ENCODE measurements at regions not wholly inside any gene's neighbourhood (a gene's known extent, or its start where the extent isn't known, plus 50 kb on each side); places are given as distances from the start of the nearest gene placed in this dataset.

DNA sequence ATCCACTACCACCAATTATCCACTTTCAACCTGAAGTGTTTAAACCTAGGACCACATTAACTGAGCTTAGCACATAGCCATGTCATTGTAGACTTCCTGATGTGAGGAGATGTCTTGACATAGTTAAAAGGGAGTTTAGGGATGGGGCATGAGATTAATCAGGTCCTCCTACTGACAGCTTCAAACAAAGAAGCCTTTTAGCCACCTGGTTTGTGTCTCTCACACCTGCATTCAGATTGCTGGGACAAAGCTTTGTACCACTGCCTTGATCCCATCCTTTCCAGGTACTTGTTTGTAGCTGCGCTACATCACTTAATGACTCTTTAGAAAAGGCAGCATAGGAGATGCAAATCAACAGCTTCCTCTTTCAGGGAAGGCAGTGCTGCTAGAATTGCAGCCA is 340.7 kb upstream of the DDHD1 start:
- Mint-ChIP-seq H3K27ac (no peak overlapping the region), H3K27me3 (ENCODE audit: low read depth) (peaks cover 3% of the 10 kb centered on the region), H3K36me3 (ENCODE audit: low read depth) (no peaks in the 10 kb centered on the region), H3K9me3 (peaks cover 2% of the 10 kb centered on the region), H3K4me3 (no peak overlapping the region), H3K4me1 (ENCODE audit: low read depth) (no peaks in the 10 kb centered on the region)
- CTCF ChIA-PET, result no interaction called here
- intact Hi-C loops (cut with micrococcal nuclease), result no loop called here
- DNase-seq, result no peak

DNA sequence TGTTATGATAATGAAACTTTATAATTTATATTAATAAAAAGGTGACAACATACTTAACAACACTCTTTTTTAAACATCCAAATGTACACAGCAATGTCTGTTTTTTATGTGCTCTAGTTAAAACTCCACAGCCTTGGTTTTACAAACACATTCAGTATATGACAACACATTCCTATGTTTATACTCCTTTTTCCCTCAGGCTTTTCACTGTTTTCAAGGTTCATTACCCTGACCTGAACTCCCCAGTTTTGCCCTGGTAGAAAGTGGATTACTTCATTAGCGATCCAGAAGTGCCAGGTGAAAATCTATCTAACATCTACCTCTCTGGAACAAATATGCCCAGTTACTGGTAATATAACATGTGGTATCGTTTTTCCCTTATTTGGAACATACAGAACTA is 340.2 kb upstream of the DDHD1 start:
- Mint-ChIP-seq H3K27ac (no peak overlapping the region), H3K27me3 (ENCODE audit: low read depth) (no peaks in the 10 kb centered on the region), H3K4me1 (ENCODE audit: low read depth) (no peaks in the 10 kb centered on the region), H3K9me3 (no peaks in the 10 kb centered on the region), H3K4me3 (no peak overlapping the region), H3K36me3 (ENCODE audit: low read depth) (no peaks in the 10 kb centered on the region)
- no peak for DNase-seq
- intact Hi-C loops (cut with micrococcal nuclease), result no loop called here
- CTCF ChIA-PET, result no interaction called here

DNA sequence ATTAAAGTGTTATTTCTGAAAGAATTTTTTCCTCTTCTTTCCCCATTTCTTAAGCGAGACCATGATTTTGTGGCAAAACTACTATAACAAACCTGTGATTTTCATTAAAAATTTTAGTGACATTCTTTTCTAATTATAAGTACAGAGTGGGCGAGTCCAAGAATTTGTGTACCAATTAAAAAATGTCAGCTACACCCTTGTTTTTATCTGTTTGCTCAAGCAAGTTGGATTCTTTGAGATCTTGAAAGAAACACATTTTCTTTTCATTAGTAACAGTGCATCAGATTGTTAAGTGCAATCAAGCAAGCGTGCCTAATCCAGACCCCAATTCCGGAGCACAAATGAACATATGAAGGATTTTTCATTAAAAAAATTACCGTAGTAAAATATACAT is 338.8 kb upstream of the DDHD1 start:
- no peaks in the 10 kb centered on the region for H3K9me3 Mint-ChIP-seq
- H3K27ac Mint-ChIP-seq, result no peak overlapping the region
- CTCF ChIA-PET, result no interaction called here
- no peak overlapping the region for H3K4me3 Mint-ChIP-seq
- intact Hi-C loops (cut with micrococcal nuclease), result no loop called here
- H3K27me3 Mint-ChIP-seq (ENCODE audit: low read depth), result no peaks in the 10 kb centered on the region
- H3K36me3 Mint-ChIP-seq (ENCODE audit: low read depth), result no peaks in the 10 kb centered on the region
- no peak for DNase-seq
- no peaks in the 10 kb centered on the region for H3K4me1 Mint-ChIP-seq (ENCODE audit: low read depth)

DNA sequence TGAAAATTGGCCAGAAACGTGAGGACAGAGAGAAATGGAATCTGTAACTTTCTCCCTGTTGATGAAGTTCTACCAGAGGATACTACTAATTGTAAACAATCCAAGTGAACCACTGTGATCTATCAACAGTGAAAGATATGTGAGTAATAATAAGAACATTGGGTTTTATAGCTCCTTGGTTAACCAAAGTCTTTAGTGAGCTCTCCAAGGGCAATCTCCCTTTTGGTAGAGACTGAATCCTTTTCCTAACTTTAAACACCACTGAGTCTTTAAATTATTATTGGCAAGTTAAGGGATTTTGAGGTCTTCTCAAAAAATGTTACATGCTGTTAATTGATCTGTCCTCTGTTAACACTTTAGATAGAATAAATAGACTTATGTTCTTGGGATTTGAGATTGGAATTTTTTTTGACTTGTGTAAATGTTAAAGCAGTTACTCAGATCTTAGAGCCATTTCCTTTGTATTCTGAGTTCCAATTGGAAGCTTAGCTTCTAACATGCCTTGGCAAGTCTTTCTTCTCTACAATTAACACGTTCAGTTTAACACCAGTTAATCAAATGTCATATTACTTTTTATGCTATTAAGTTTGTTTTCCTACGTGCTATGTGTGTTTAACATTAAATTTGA is 338.2 kb upstream of the DDHD1 start:
- Mint-ChIP-seq H3K9me3 (no peaks in the 10 kb centered on the region), H3K36me3 (ENCODE audit: low read depth) (no peaks in the 10 kb centered on the region), H3K4me3 (no peak overlapping the region), H3K27ac (no peak overlapping the region), H3K27me3 (ENCODE audit: low read depth) (no peaks in the 10 kb centered on the region), H3K4me1 (ENCODE audit: low read depth) (no peaks in the 10 kb centered on the region)
- no peak for DNase-seq
- CTCF ChIA-PET, result no interaction called here
- intact Hi-C loops (cut with micrococcal nuclease), result no loop called here

DNA sequence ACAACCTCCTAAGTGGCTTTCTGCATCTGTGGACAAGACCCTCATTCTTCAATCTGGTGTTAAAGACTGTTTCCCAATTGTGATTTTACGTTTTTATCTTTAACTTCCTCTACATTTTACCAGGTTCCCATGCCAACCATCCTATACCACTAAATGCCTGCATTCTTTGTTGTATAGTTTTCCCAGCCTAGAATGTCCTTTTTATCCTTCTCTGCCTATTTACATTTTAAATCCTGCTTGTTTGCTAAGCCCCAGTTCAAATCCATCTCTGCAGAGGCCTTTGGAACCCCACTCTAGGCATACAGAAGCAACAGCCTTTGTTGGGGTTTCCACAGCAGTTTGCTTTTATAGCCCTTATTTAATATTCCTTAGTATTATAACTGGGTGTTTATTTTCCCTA is 325.1 kb upstream of the DDHD1 start:
- Mint-ChIP-seq H3K4me1 (ENCODE audit: low read depth) (no peaks in the 10 kb centered on the region), H3K36me3 (ENCODE audit: low read depth) (peaks cover 2% of the 10 kb centered on the region), H3K9me3 (peaks cover 8% of the 10 kb centered on the region), H3K27ac (no peak overlapping the region), H3K4me3 (no peak overlapping the region), H3K27me3 (ENCODE audit: low read depth) (no peaks in the 10 kb centered on the region)
- CTCF ChIA-PET, result no interaction called here
- DNase-seq, result no peak
- intact Hi-C loops (cut with micrococcal nuclease), result no loop called here

DNA sequence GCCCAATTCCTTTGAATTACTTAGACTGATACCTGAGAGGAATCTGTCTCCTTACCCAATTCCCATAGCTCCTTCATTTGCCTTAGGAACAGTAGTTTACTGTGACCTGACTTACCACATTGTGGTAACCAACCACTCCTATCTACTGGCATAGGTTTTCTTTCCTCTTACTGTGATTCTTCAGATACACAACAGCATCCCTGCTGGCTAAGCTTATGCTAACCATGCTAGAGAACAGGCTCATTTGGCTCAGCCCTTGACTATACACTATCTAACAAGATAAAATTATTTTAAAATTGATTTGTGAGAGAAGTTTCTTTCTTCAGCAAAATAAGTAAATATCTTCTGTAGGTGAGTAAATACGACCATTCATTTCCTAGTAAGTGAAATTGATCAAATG is 320.4 kb upstream of the DDHD1 start:
- H3K36me3 Mint-ChIP-seq (ENCODE audit: low read depth), result no peaks in the 10 kb centered on the region
- H3K4me1 Mint-ChIP-seq (ENCODE audit: low read depth), result no peaks in the 10 kb centered on the region
- no peak overlapping the region for H3K27ac Mint-ChIP-seq
- no peaks in the 10 kb centered on the region for H3K9me3 Mint-ChIP-seq
- intact Hi-C loops (cut with micrococcal nuclease), result no loop called here
- H3K4me3 Mint-ChIP-seq, result no peak overlapping the region
- DNase-seq, result no peak
- peaks cover 4% of the 10 kb centered on the region for H3K27me3 Mint-ChIP-seq (ENCODE audit: low read depth)
- CTCF ChIA-PET, result no interaction called here

DNA sequence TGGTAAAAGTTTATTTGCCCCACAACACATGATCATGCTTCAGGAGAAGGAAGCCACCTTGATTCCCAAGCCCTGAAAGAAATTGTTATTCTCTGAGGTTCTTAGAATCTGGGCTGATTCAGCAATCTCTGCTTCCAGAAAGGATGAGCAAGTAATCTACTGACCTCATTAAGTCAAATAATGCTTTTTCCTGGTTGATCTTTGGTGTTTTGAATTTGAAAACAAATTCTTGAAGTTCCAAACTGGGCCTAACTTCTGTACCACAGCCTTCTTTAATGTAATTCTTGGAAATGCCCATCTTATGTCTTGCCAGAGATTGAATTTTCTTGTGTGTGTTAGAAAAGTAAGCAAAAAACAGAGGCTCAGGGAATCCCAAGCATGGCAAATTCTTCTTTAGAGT is 319.2 kb upstream of the DDHD1 start:
- intact Hi-C loops (cut with micrococcal nuclease), result no loop called here
- no peak overlapping the region for H3K27ac Mint-ChIP-seq
- H3K9me3 Mint-ChIP-seq, result no peaks in the 10 kb centered on the region
- H3K36me3 Mint-ChIP-seq (ENCODE audit: low read depth), result no peaks in the 10 kb centered on the region
- no peak for DNase-seq
- H3K4me1 Mint-ChIP-seq (ENCODE audit: low read depth), result no peaks in the 10 kb centered on the region
- H3K27me3 Mint-ChIP-seq (ENCODE audit: low read depth), result peaks cover 4% of the 10 kb centered on the region
- no peak overlapping the region for H3K4me3 Mint-ChIP-seq
- CTCF ChIA-PET, result no interaction called here

DNA sequence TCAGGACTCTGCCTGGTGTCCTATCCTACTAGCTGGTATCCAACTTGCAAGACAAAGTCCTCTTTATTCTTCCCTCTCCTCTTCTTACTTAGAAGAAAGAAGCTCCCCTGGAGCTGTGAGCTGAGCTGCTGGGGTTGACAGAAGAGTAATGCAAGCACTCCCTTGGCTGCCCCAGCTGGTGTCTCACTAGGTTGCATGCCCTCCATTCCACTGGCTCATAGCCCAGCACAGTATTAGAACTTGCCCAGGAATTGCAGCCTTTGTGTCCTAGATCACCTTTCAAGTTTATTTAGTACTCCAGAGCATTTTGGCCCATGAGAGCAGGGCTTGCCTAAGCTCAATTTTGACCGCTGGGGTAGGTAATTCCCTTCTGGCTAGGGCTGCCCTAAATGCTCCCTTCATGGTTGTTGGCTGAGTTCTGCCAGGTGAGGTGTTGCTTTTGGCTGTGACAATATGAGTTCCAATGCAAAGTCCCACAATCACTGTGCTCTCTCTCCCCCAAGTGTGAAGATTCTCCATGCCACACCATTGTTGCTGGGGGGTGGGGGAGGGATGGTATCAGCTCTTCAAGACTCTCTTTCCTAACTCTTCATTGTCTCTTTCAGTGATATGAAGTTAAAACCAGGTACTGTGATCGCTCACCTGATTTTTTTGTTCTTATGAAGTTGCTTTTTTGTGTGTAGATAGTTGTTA is 317.4 kb upstream of the DDHD1 start:
- CTCF ChIA-PET, result no interaction called here
- Mint-ChIP-seq H3K4me3 (no peak overlapping the region), H3K27me3 (ENCODE audit: low read depth) (peaks cover 4% of the 10 kb centered on the region), H3K4me1 (ENCODE audit: low read depth) (no peaks in the 10 kb centered on the region), H3K27ac (no peak overlapping the region), H3K9me3 (no peaks in the 10 kb centered on the region), H3K36me3 (ENCODE audit: low read depth) (no peaks in the 10 kb centered on the region)
- DNase-seq, result no peak
- intact Hi-C loops (cut with micrococcal nuclease), result no loop called here

DNA sequence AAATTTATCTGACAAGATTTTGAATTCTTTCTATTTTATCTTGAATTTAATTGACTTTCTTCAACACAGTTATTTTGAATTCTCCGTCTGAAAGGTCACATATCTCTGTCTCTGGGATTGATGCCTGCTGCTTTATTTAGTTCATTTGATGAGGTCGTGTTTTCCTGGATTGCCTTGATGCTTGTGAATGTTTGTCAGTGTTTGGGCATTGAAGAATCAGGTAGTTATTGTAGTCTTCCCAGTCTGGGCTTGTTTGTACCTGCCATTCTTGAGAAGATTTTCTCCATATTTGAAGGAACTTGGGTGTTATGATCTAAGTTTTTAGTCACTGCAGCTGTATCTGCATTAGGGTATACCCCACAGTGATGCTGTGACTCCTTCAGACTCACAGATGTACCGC is 315.8 kb upstream of the DDHD1 start:
- Mint-ChIP-seq H3K4me1 (ENCODE audit: low read depth) (no peaks in the 10 kb centered on the region), H3K27me3 (ENCODE audit: low read depth) (peaks cover 4% of the 10 kb centered on the region), H3K27ac (no peak overlapping the region), H3K36me3 (ENCODE audit: low read depth) (no peaks in the 10 kb centered on the region), H3K9me3 (peaks cover 3% of the 10 kb centered on the region), H3K4me3 (no peak overlapping the region)
- no peak for DNase-seq
- intact Hi-C loops (cut with micrococcal nuclease), result no loop called here
- CTCF ChIA-PET, result no interaction called here

DNA sequence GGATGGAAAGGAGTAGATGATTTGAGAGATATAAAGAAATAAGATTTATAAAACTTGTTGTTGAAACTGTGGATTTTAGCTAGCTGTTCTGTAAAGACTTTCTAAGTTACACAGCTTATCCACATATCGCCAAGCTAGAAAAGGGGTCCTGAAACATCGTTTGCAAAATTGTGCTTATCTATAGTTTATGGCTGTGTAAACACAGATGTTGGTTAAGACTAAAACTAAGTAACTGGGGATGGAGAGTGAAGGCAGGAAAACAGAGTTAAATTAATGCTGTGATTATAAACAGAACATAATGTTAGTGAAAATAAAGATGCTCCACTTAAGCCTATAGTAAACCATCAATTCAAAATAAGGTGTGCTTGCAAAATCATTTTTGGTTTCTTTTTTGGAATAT is 311.3 kb upstream of the DDHD1 start:
- CTCF ChIA-PET, result no interaction called here

DNA sequence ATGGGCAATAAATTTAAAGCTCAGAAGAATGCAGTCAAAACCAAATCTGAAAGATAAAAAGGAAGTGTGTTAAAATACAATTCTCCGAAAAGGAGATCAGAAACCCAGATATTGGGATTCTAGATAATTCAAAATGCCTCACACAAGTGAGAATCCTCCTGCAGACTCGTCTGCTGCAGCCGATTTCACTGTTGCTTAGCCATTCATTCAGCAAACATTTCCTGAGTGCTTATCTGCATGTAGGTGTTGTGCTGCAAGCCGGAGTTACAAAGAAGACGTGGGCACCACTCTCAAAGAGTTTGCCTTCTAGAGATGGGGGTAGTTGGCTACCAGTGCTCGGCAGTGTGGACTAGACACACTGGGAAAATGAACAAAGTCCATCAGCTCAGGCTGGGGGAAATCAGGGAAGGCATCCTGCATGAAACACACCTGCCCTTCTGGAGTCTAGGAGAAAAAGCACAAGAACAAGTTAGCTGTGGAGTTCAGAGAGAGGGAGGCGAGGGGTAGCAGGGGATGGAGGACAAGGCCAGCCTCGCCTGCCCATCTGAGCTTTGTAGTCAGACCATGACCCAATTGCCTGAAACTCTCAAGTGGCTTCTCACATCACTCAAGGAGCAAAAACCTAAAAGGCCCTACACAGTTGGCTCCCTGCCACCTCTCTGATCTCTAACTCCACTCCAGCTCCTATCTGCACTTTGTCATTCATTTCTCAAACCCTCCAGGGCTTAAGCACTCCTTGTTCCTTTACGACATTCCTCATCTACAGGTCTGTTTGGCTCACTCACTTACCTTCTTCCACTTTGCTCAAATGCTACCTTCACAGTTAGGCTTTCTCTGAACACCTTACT is 310.0 kb upstream of the DDHD1 start:
- intact Hi-C loops (cut with micrococcal nuclease), result no loop called here
- H3K4me3 Mint-ChIP-seq, result no peak overlapping the region
- peaks cover 3% of the 10 kb centered on the region for H3K9me3 Mint-ChIP-seq
- H3K27ac Mint-ChIP-seq, result no peak overlapping the region
- H3K4me1 Mint-ChIP-seq (ENCODE audit: low read depth), result no peaks in the 10 kb centered on the region
- peaks cover 3% of the 10 kb centered on the region for H3K27me3 Mint-ChIP-seq (ENCODE audit: low read depth)
- DNase-seq, result no peak
- CTCF ChIA-PET, result no interaction called here
- no peaks in the 10 kb centered on the region for H3K36me3 Mint-ChIP-seq (ENCODE audit: low read depth)

More for the DNA sequence above, 311.3 kb upstream of the DDHD1 start:
- H3K27me3 Mint-ChIP-seq (ENCODE audit: low read depth), result peaks cover 3% of the 10 kb centered on the region
- no peak overlapping the region for H3K27ac Mint-ChIP-seq
- peaks cover 3% of the 10 kb centered on the region for H3K9me3 Mint-ChIP-seq
- intact Hi-C loops (cut with micrococcal nuclease), result no loop called here
- no peak for DNase-seq
- H3K36me3 Mint-ChIP-seq (ENCODE audit: low read depth), result no peaks in the 10 kb centered on the region
- H3K4me3 Mint-ChIP-seq, result no peak overlapping the region
- no peaks in the 10 kb centered on the region for H3K4me1 Mint-ChIP-seq (ENCODE audit: low read depth)

DNA sequence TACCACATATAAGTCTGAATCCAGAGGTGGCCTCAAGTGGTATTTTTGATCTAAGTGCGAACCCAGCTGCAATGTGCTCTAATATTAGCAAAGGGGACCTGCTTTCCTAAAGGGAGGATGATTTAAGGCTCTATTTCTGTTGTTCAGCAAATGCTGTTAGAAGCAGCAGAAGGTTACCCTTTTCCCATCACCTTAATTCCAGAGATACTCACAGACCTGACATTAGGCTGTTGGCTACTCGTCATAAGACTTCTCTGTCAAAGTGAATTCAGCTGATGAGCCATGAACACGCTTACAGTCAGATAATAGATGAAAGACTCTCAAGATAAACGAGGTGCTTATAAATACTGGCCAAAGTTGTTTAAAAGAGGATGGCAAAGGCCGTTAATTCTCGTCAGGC is 308.7 kb upstream of the DDHD1 start:
- H3K36me3 Mint-ChIP-seq (ENCODE audit: low read depth), result no peaks in the 10 kb centered on the region
- H3K9me3 Mint-ChIP-seq, result peaks cover 3% of the 10 kb centered on the region
- no peak overlapping the region for H3K4me3 Mint-ChIP-seq
- no peak for DNase-seq
- H3K27ac Mint-ChIP-seq, result no peak overlapping the region
- H3K27me3 Mint-ChIP-seq (ENCODE audit: low read depth), result peaks cover 3% of the 10 kb centered on the region
- intact Hi-C loops (cut with micrococcal nuclease), result no loop called here
- CTCF ChIA-PET, result no interaction called here
- no peaks in the 10 kb centered on the region for H3K4me1 Mint-ChIP-seq (ENCODE audit: low read depth)

DNA sequence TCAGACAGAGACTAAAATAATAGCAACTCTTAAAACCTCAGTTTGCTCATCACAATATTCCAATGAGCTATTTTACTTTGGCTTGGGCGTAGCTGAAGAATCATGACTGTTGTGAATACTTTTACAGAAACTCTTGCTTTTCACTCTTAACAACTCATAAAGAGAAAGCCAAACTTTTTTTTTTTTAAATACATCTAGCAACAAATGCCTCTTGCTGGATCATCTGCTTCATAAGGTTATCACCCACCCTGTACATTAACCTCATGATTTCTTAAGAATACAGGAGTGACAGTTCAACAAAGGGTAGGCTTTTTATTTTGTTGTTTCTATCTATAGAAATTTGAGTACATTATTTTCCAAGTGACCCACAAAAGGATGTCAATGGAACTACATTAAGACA is 307.4 kb upstream of the DDHD1 start:
- Mint-ChIP-seq H3K36me3 (ENCODE audit: low read depth) (no peaks in the 10 kb centered on the region), H3K4me1 (ENCODE audit: low read depth) (no peaks in the 10 kb centered on the region), H3K9me3 (peaks cover 3% of the 10 kb centered on the region), H3K27ac (no peak overlapping the region), H3K27me3 (ENCODE audit: low read depth) (peaks cover 3% of the 10 kb centered on the region), H3K4me3 (no peak overlapping the region)
- intact Hi-C loops (cut with micrococcal nuclease), result no loop called here
- DNase-seq, result no peak
- CTCF ChIA-PET, result no interaction called here
